Retinal pigment epithelial cell (primary cell): ENCODE measurements at regions not wholly inside any gene's neighbourhood (a gene's known extent, or its start where the extent isn't known, plus 50 kb on each side); places are given as distances from the start of the nearest gene placed in this dataset.
A peak's percentile ranks its signal among the peaks of the same experiment; 100 is the strongest.
"Not testable (repeated sequence)": the region's sequence is repeated elsewhere in the genome, so short reads cannot be mapped to it uniquely, and the experiment has no call there.

Experiments used
- DNase-seq: peaks from one replicate; pipeline ENCODE4 v3.0.0-alpha.2; 2010; ENCODE audit warnings: low read depth
- H3K4me3 ChIP-seq: 2 replicates; pipeline ENCODE4 v1.5.1; 2011; ENCODE audit warnings: mild to moderate bottlenecking, low read length, control low read depth, moderate library complexity
- TF ChIP-seq, protein P1 (sequence below): conservative IDR thresholded peaks from 2 replicates; pipeline ENCODE4 v1.5.1; 2011; ENCODE audit warnings: low read depth, low read length, control low read depth, inconsistent platforms

DNA sequence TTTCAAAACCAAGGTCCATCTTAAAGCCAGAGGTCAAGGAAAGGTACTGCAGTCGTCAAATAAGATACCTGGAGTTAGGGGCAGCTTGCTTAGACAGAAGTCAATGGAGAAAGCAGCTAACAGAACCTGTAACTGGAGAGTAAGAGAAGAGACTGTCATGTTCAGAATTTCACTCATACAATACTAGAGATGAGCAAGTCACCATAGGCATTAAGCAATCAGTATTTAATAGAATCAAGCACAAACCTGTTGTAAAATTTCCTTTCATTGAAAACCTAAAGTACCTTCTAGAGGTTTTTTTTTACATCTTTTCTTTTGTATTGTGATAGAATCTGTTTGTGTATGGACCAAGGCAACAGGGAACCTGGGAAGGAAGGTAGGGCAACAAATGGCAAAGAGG is 183.4 kb upstream of the ERBB4 start:
- TF ChIP-seq, protein P1, sequence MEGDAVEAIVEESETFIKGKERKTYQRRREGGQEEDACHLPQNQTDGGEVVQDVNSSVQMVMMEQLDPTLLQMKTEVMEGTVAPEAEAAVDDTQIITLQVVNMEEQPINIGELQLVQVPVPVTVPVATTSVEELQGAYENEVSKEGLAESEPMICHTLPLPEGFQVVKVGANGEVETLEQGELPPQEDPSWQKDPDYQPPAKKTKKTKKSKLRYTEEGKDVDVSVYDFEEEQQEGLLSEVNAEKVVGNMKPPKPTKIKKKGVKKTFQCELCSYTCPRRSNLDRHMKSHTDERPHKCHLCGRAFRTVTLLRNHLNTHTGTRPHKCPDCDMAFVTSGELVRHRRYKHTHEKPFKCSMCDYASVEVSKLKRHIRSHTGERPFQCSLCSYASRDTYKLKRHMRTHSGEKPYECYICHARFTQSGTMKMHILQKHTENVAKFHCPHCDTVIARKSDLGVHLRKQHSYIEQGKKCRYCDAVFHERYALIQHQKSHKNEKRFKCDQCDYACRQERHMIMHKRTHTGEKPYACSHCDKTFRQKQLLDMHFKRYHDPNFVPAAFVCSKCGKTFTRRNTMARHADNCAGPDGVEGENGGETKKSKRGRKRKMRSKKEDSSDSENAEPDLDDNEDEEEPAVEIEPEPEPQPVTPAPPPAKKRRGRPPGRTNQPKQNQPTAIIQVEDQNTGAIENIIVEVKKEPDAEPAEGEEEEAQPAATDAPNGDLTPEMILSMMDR = no peak
- no peak overlapping the region for H3K4me3 ChIP-seq
- no peak for DNase-seq

DNA sequence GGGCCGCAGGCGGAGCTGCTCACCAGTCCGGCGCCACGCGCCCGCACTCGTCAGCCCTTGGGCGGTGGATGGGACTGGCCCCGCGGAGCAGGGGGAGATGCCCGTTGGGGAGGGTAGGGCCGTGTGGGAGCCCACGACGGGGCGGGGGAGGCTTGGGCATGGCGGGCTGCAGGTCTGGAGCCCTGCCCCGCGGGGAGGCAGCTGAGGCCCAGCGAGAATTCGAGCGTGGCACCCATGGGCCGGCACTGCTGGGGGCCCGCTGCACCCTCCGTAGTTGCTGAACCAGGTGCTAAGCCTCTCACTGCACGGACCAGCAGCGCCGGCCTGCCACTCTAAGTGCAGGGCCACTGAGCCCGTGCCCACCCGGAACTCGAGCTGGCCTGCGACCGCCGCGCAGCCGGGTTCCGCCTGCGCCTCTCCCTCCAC is 182.4 kb upstream of the ERBB4 start:
- H3K4me3 ChIP-seq = no peak overlapping the region
- TF ChIP-seq, protein P1 = no peak
- DNase-seq = no peak

DNA sequence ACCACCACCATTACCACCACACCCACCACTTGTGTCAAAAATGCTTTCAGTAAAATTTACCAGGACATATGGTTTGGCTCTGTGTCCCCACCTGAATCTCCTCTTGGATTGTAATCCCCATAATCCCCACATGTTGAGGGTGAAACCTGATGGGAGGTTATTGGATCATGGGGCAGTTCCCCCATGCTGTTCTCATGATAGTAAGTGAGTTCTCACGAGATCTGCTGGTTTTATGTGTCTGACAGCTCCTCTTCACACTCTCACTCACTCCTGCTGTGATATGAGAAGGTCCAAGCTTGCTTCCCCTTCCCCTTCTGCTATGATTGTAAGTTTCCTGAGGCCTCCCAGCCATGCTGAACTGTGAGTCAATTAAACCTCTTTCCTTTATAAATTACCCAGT is 176.8 kb upstream of the ERBB4 start:
- H3K4me3 ChIP-seq, DNase-seq: not testable (repeated sequence)

DNA sequence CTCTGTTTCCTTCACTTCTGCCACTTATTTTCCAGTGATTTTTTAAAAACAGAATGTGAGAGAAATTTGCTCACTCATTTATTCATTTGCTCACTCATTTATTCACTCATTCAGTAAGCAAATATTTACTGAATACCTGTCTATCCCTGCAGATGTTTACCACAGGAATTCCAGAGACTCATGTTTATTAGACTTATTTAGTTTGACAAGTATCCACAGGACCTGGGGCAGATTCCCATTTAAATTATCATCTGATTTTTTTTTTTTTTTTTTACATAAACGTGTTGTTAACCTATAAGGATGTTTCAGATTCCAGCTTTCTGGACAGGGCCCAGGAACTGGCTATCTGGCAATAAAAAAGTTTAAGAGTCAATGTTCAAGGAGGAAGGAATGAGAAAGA is 175.1 kb upstream of the ERBB4 start:
- no peak overlapping the region for H3K4me3 ChIP-seq
- TF ChIP-seq, protein P1 = no peak
- no peak for DNase-seq

DNA sequence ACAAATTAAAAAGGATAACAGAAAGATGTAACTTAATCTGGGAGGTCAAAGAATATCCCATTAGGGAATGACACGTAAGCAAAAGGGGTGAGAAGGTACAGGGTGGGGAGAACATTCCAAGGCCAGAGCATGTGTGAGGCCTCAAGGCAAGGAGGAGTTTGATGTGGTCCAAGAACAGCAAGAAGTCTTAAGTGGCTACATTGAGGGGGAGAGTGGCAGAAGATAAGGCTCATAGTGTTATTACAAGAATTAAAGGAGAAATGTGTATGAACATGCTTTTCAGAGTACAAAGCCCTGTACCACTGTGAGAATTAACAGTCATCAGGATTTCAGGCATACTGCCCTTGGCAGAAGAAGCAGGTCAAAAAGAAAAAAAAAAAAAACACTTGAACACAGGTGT is 174.4 kb upstream of the ERBB4 start:
- no peak for DNase-seq
- TF ChIP-seq, protein P1 = no peak
- no peak overlapping the region for H3K4me3 ChIP-seq

DNA sequence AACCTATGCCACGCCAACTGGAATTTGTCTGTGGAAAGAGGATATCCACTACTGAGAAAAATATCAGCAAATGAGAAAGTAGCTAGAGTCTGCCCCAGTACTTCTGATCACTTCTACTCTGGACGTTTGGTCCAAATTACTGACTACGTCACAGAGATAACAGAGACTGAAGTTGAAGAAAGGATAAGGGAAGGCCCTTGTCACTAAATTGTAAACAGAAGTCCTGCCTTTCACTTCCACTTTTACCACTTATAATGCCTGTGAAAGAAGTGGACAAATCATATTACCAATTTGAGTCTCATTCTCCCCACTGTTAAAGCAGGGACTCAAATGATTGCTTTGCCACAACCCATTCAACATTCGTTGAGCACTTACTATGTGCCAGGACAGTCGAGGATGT is 173.9 kb upstream of the ERBB4 start:
- no peak for DNase-seq
- TF ChIP-seq, protein P1 = no peak
- no peak overlapping the region for H3K4me3 ChIP-seq

DNA sequence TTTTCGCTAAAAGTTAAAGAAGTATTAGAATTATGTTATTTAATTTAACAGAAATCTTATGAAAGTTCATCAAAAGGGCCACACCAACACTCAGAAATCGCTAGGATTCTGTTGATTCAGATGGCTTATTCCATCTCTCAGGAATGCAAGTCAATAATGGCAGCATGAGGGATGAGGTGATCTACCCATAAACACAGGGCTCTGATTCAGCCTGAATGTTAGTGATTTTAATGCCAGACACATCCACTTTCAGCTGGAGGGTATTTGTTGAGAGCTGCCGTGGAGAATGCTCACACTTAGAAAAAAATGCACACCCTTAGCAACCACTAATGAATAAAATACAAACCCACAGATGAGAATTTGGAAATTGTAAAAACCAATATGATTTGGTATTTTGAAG is 173.3 kb upstream of the ERBB4 start:
- no peak overlapping the region for H3K4me3 ChIP-seq
- peak; percentile 13 for DNase-seq
- TF ChIP-seq, protein P1 = no peak

DNA sequence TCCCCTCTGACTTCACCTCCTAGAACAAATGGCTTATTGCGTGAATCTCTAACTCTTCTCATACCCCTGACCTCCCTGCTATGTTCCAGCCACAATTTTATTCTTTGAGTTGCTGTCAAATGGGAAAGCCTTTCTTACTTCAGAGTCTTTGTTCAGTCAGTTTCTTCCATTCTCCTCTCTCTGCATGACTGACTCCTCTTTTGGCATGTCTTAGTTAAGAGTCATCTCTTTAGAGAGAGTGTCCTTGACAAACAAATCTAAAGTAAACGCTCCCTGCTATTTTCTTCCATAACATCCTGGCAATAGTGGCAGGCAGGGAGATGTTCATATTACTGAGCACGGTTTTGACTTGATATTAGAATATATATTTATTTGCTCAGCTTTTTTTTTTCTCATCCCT is 170.7 kb upstream of the ERBB4 start:
- no peak overlapping the region for H3K4me3 ChIP-seq
- TF ChIP-seq, protein P1 = no peak
- no peak for DNase-seq
